HepG2 (cell line): ENCODE measurements at regions not wholly inside any gene's neighbourhood (a gene's known extent, or its start where the extent isn't known, plus 50 kb on each side); places are given as distances from the start of the nearest gene placed in this dataset.

Experiments
- ATAC-seq: fragments of 200-7000 bp; cut with Tn5 transposase; 3 replicates; pipeline ENCODE4 v1.9.1; 2020; ENCODE audit warnings: mild to moderate bottlenecking, moderate library complexity
- BruUV-seq: library from RNA; stranded (reverse); fragments of 400-500 nt; replicated peaks from 2 replicates; lab custom pipeline; 2021; lab: Mats Ljungman, UMichigan
- CTCF ChIA-PET: fragments of 300-600 bp; formaldehyde crosslinking; extraction: SDS; loops from one replicate; lab custom pipeline; 2021; ENCODE audit warnings: low total read pairs, inconsistent platforms, low intra/inter-chr PET ratio; lab: Yijun Ruan, JAX
- POLR2A ChIA-PET: fragments of 350-600 bp; sonication (Branson Sonifier 250); formaldehyde crosslinking; loops from one replicate; lab custom pipeline; 2020; ENCODE audit warnings: antibody characterized with exemption, inconsistent platforms; lab: Yijun Ruan, JAX
- DNase-seq: peaks from one replicate; pipeline ENCODE4 v3.0.0-alpha.2; 2015; ENCODE audit warnings: low spot score
- FAIRE-seq: peaks from 3 replicates; lab custom pipeline; 2011; peaks lifted over from hg19 to GRCh38; lab: Jason Lieb, UNC
- H2AFZ ChIP-seq: one replicate; pipeline ENCODE4 v1.6.1; 2011; ENCODE audit warnings: low read length, inconsistent platforms
- H3K27ac ChIP-seq: fragments of 300-600 bp; 3 replicates; pipeline ENCODE4 v1.8.0; 2011; ENCODE audit warnings: mixed run types, mild to moderate bottlenecking, mixed read lengths, low read length, inconsistent platforms; ENCODE audit not compliant: insufficient read depth; ENCODE audit errors: extremely low read length
- H3K27me3 ChIP-seq, 2 experiments: fragments of 200-600 bp in 1 of 2; 2 replicates in 1 of 2; 3 replicates in 1 of 2; pipeline versions ENCODE4 v1.6.0 to v1.8.0; 2011; ENCODE audit warnings: low read length in 2 of 2, mild to moderate bottlenecking in 2 of 2, moderate library complexity in 2 of 2, inconsistent platforms in 1 of 2; ENCODE audit not compliant: insufficient read depth in 2 of 2, control insufficient read depth in 1 of 2
- H3K36me3 ChIP-seq, 2 experiments: fragments of 200-600 bp in 1 of 2; replicated peaks in 1 of 2; 2 replicates in 1 of 2; 3 replicates in 1 of 2; pipeline versions ENCODE4 v1.5.1 to v1.8.0; 2011; ENCODE audit warnings: low read length in 2 of 2, inconsistent platforms in 1 of 2; ENCODE audit not compliant: insufficient read depth in 2 of 2, control insufficient read depth in 1 of 2
- H3K4me1 ChIP-seq: 2 replicates; pipeline ENCODE4 v1.5.1; 2012; ENCODE audit warnings: low read length, inconsistent platforms; ENCODE audit not compliant: insufficient read depth
- H3K4me2 ChIP-seq: 2 replicates; pipeline ENCODE4 v1.6.0; 2011; ENCODE audit warnings: low read depth, low read length, inconsistent platforms
- H3K4me3 ChIP-seq, 3 experiments: fragments of 200-600 bp in 1 of 3; sonication (generic), shearing (Covaris generic) in 1 of 3; replicated peaks in 1 of 3; 2 replicates each; pipeline ENCODE4 v1.5.1; 2011 to 2016; ENCODE audit warnings: low read length in 3 of 3, inconsistent platforms in 2 of 3, low read depth in 2 of 3, mild to moderate bottlenecking in 2 of 3, control low read depth in 1 of 3, mixed read lengths in 1 of 3; ENCODE audit not compliant: insufficient read depth in 1 of 3
- H3K79me2 ChIP-seq: one replicate; pipeline ENCODE4 v1.6.1; 2011; ENCODE audit warnings: low read length, inconsistent platforms; ENCODE audit not compliant: insufficient read depth
- H3K9ac ChIP-seq: 2 replicates; pipeline ENCODE4 v1.6.0; 2011; ENCODE audit warnings: mild to moderate bottlenecking, low read depth, low read length, inconsistent platforms; ENCODE audit not compliant: insufficient read depth
- H3K9me3 ChIP-seq: 2 replicates; pipeline ENCODE4 v1.5.1; 2012; ENCODE audit warnings: mild to moderate bottlenecking, low read length
- H4K20me1 ChIP-seq: 2 replicates; pipeline ENCODE4 v1.6.0; 2011; ENCODE audit warnings: inconsistent platforms, mild to moderate bottlenecking, low read length, moderate library complexity; ENCODE audit not compliant: insufficient read depth
- AHR ChIP-seq: IDR thresholded peaks from 2 replicates; pipeline ENCODE4 v1.6.1; 2018; ENCODE audit warnings: missing genetic modification reagents, missing compliant biosample characterization
- CBX1 ChIP-seq: IDR thresholded peaks from one replicate; pipeline ENCODE4 v1.6.1; 2016; ENCODE audit warnings: antibody characterized with exemption, low read depth
- PRDM10 ChIP-seq: sonication (generic); formaldehyde crosslinking; IDR thresholded peaks from 2 replicates; pipeline ENCODE4 v1.4.0; 2020; ENCODE audit warnings: low read depth, missing genetic modification reagents
- ZNF431 ChIP-seq: sonication (generic); formaldehyde crosslinking; IDR thresholded peaks from 2 replicates; pipeline ENCODE4 v1.9.0; 2022; ENCODE audit warnings: missing genetic modification reagents, low read depth, mild to moderate bottlenecking, borderline replicate concordance
- ZNF512B ChIP-seq: sonication (generic); formaldehyde crosslinking; IDR thresholded peaks from 2 replicates; pipeline ENCODE4 v1.5.1; 2020; ENCODE audit warnings: missing genetic modification reagents, mild to moderate bottlenecking, borderline replicate concordance
- ZNF737 ChIP-seq: sonication (generic); formaldehyde crosslinking; IDR thresholded peaks from 2 replicates; pipeline ENCODE4 v1.5.0; 2020; ENCODE audit warnings: missing genetic modification reagents, mild to moderate bottlenecking, borderline replicate concordance
- WGBS: methylation state at CpG from one replicate; pipeline ENCODE4 v1.1.6; 2017; ENCODE audit warnings: low lambda C conversion rate; 5-methylcytosine and 5-hydroxymethylcytosine counted together
- in situ Hi-C: cut with HindIII; loops from 2 replicates; pipeline ENCODE4 v1.10.0; 2017; ENCODE audit warnings: low pct_unique_long_range_greater_than_20kb; ENCODE audit not compliant: extremely low pct_ligation_motif_present
- intact Hi-C: fragments of 100-400 bp; cut with micrococcal nuclease; formaldehyde crosslinking; loops from one replicate; pipeline ENCODE4 v1.10.0; 2022; ENCODE audit not compliant: unreplicated experiment

- H3K79me2 ChIP-seq = no peaks in the 10 kb centered on the region
- 0 out of 2 replicates have a peak, but pooled peaks cover 8% of the 10 kb centered on the region for H3K4me1 ChIP-seq
- no peak overlapping the region for H3K4me3 ChIP-seq
- H3K36me3 ChIP-seq = no peaks in the 10 kb centered on the region
- WGBS = 24% methylated on average over 1 of the region's 1 CpG
- POLR2A ChIA-PET = no interaction called here
- BruUV-seq = no TSS peak
- no peak overlapping the region for H3K27ac ChIP-seq
- no peak overlapping the region for H3K4me2 ChIP-seq
- CTCF ChIA-PET = interaction anchor here (2.8 kb wide), 1 partner anchor 427 kb away, joined by 23 read pairs; no protein-coding TSS in a partner anchor
- intact Hi-C loops = no loop called here
- no peak overlapping the region for H2AFZ ChIP-seq
- ATAC-seq = no peak
- TF ChIP-seq AHR (no peak), CBX1 (no peak), ZNF431 (CRISPR knock-in tag) (no peak)
- TF ChIP-seq, all 625 proteins: peak for 0
- FAIRE-seq (no peak), DNase-seq (no peak)
- Histone ChIP-seq H4K20me1 (no peaks in the 10 kb centered on the region; the same call in 1 of the 2 replicates), H3K9me3 (no peaks in the 10 kb centered on the region), H3K27me3 (no peaks in the 10 kb centered on the region), H3K9ac (no peak overlapping the region)
- in situ Hi-C loops = loop anchor here (5.0 kb wide), 1 partner anchor 217 kb away; no protein-coding TSS in a partner anchor
These were observed 206.0 kb upstream of the DMRTA1 start for GRCh38 chr9:22240619-22241018.

GRCh38 chr9:22241024-22241423 lies 205.6 kb upstream of the DMRTA1 start:
- POLR2A ChIA-PET = no interaction called here
- Histone ChIP-seq H3K4me3 (no peak overlapping the region), H3K9ac (no peak overlapping the region), H2AFZ (no peak overlapping the region), H4K20me1 (no peaks in the 10 kb centered on the region; the same call in 1 of the 2 replicates), H3K4me1 (0 out of 2 replicates have a peak, but pooled peaks cover 8% of the 10 kb centered on the region), H3K9me3 (no peaks in the 10 kb centered on the region), H3K27me3 (no peaks in the 10 kb centered on the region), H3K4me2 (no peak overlapping the region), H3K79me2 (no peaks in the 10 kb centered on the region), H3K36me3 (no peaks in the 10 kb centered on the region), H3K27ac (no peak overlapping the region)
- CTCF ChIA-PET = no interaction called here
- in situ Hi-C loops = loop anchor here (5.0 kb wide), 1 partner anchor 216 kb away; no protein-coding TSS in a partner anchor
- FAIRE-seq = no peak
- no peak for DNase-seq
- intact Hi-C loops = no loop called here
- no TSS peak for BruUV-seq
- no peak for ATAC-seq
- WGBS = 11% methylated on average over 3 of the region's 3 CpGs
- no peak for TF ChIP-seq ZNF737 (CRISPR knock-in tag)
- no peak for TF ChIP-seq ZNF512B
- no peak for TF ChIP-seq PRDM10 (CRISPR knock-in tag)
